Rectal smooth muscle tissue (tissue), 1 donor: ENCODE measurements at regions not wholly inside any gene's neighbourhood (a gene's known extent, or its start where the extent isn't known, plus 50 kb on each side); places are given as distances from the start of the nearest gene placed in this dataset.

Experiments
- H3K27ac ChIP-seq: one replicate; pipeline ENCODE4 v1.7.0; 2013; ENCODE audit warnings: low read depth, low read length, inconsistent platforms
- H3K27me3 ChIP-seq: one replicate; pipeline ENCODE4 v1.7.0; 2013; ENCODE audit warnings: low read length; ENCODE audit not compliant: control insufficient read depth, insufficient read depth
- H3K36me3 ChIP-seq: one replicate; pipeline ENCODE4 v1.7.0; 2013; ENCODE audit warnings: low read length; ENCODE audit not compliant: control insufficient read depth, insufficient read depth
- H3K4me1 ChIP-seq: one replicate; pipeline ENCODE4 v1.7.0; 2013; ENCODE audit warnings: low read length; ENCODE audit not compliant: control insufficient read depth, insufficient read depth
- H3K4me3 ChIP-seq: one replicate; pipeline ENCODE4 v1.7.0; 2013; ENCODE audit warnings: low read length
- H3K9ac ChIP-seq: one replicate; pipeline ENCODE4 v1.7.0; 2013; ENCODE audit warnings: low read length

- no peaks in the 10 kb centered on the region for H3K4me1 ChIP-seq
- no peak overlapping the region for H3K27ac ChIP-seq
- no peaks in the 10 kb centered on the region for H3K36me3 ChIP-seq
- no peaks in the 10 kb centered on the region for H3K27me3 ChIP-seq
- no peak overlapping the region for H3K9ac ChIP-seq
- no peak overlapping the region for H3K4me3 ChIP-seq
Measured at GRCh38 chr5:61659221-61659696, 327.2 kb downstream of the ZSWIM6 start.

GRCh38 chr5:61662670-61663069, 330.6 kb downstream of the ZSWIM6 start:
- no peak overlapping the region for H3K4me3 ChIP-seq
- H3K27me3 ChIP-seq = no peaks in the 10 kb centered on the region
- H3K4me1 ChIP-seq = no peaks in the 10 kb centered on the region
- H3K36me3 ChIP-seq = no peaks in the 10 kb centered on the region
- no peak overlapping the region for H3K27ac ChIP-seq
- no peak overlapping the region for H3K9ac ChIP-seq

- H3K27ac ChIP-seq = no peak overlapping the region
- H3K4me1 ChIP-seq = no peaks in the 10 kb centered on the region
- no peaks in the 10 kb centered on the region for H3K27me3 ChIP-seq
- peak overlapping the region; percentile 30 for H3K4me3 ChIP-seq
- no peak overlapping the region for H3K9ac ChIP-seq
- no peaks in the 10 kb centered on the region for H3K36me3 ChIP-seq
Measured at GRCh38 chr5:61666064-61666621, 334.1 kb downstream of the ZSWIM6 start.

- Histone ChIP-seq H3K9ac (no peak overlapping the region), H3K4me3 (no peak overlapping the region), H3K27ac (no peak overlapping the region), H3K36me3 (no peaks in the 10 kb centered on the region), H3K4me1 (no peaks in the 10 kb centered on the region), H3K27me3 (no peaks in the 10 kb centered on the region)
Measured at GRCh38 chr5:61667525-61668218, 335.6 kb downstream of the ZSWIM6 start.

GRCh38 chr5:61669531-61669930, 337.5 kb downstream of the ZSWIM6 start:
- no peak overlapping the region for H3K4me3 ChIP-seq
- no peak overlapping the region for H3K9ac ChIP-seq
- no peaks in the 10 kb centered on the region for H3K36me3 ChIP-seq
- H3K4me1 ChIP-seq = no peaks in the 10 kb centered on the region
- no peak overlapping the region for H3K27ac ChIP-seq
- H3K27me3 ChIP-seq = no peaks in the 10 kb centered on the region

GRCh38 chr5:61670941-61671340, 338.9 kb downstream of the ZSWIM6 start:
- no peaks in the 10 kb centered on the region for H3K4me1 ChIP-seq
- no peak overlapping the region for H3K9ac ChIP-seq
- H3K4me3 ChIP-seq = no peak overlapping the region
- no peaks in the 10 kb centered on the region for H3K27me3 ChIP-seq
- no peaks in the 10 kb centered on the region for H3K36me3 ChIP-seq
- H3K27ac ChIP-seq = no peak overlapping the region

GRCh38 chr5:61673007-61673735, 341.1 kb downstream of the ZSWIM6 start:
- Histone ChIP-seq H3K36me3 (no peaks in the 10 kb centered on the region), H3K27me3 (no peaks in the 10 kb centered on the region), H3K27ac (no peak overlapping the region)

GRCh38 chr5:61674378-61674777, 342.3 kb downstream of the ZSWIM6 start:
- Histone ChIP-seq H3K9ac (no peak overlapping the region), H3K36me3 (no peaks in the 10 kb centered on the region), H3K27ac (no peak overlapping the region), H3K27me3 (no peaks in the 10 kb centered on the region), H3K4me3 (no peak overlapping the region), H3K4me1 (no peaks in the 10 kb centered on the region)

More at GRCh38 chr5:61673007-61673735, 341.1 kb downstream of the ZSWIM6 start:
- Histone ChIP-seq H3K4me1 (no peaks in the 10 kb centered on the region), H3K4me3 (no peak overlapping the region), H3K9ac (no peak overlapping the region)

GRCh38 chr5:61675015-61675692, 343.1 kb downstream of the ZSWIM6 start:
- Histone ChIP-seq H3K36me3 (no peaks in the 10 kb centered on the region), H3K9ac (no peak overlapping the region), H3K27me3 (no peaks in the 10 kb centered on the region), H3K4me1 (no peaks in the 10 kb centered on the region), H3K4me3 (no peak overlapping the region), H3K27ac (no peak overlapping the region)

GRCh38 chr5:61677220-61677619, 345.2 kb downstream of the ZSWIM6 start:
- H3K9ac ChIP-seq = no peak overlapping the region
- no peaks in the 10 kb centered on the region for H3K36me3 ChIP-seq
- no peaks in the 10 kb centered on the region for H3K4me1 ChIP-seq
- H3K27ac ChIP-seq = no peak overlapping the region
- no peak overlapping the region for H3K4me3 ChIP-seq
- H3K27me3 ChIP-seq = no peaks in the 10 kb centered on the region

GRCh38 chr5:61678966-61679365, 346.9 kb downstream of the ZSWIM6 start:
- no peak overlapping the region for H3K27ac ChIP-seq
- H3K4me3 ChIP-seq = no peak overlapping the region
- H3K27me3 ChIP-seq = no peaks in the 10 kb centered on the region
- H3K4me1 ChIP-seq = no peaks in the 10 kb centered on the region
- H3K9ac ChIP-seq = no peak overlapping the region
- H3K36me3 ChIP-seq = no peaks in the 10 kb centered on the region

GRCh38 chr5:61679562-61679961, 347.5 kb downstream of the ZSWIM6 start:
- Histone ChIP-seq H3K9ac (no peak overlapping the region), H3K36me3 (no peaks in the 10 kb centered on the region), H3K4me1 (no peaks in the 10 kb centered on the region), H3K27me3 (no peaks in the 10 kb centered on the region), H3K4me3 (no peak overlapping the region), H3K27ac (no peak overlapping the region)
